ENCODE measurements at regions not wholly inside any gene's neighbourhood (a gene's known extent, or its start where the extent isn't known, plus 50 kb on each side); places are given as distances from the start of the nearest gene placed in this dataset.

DNA sequence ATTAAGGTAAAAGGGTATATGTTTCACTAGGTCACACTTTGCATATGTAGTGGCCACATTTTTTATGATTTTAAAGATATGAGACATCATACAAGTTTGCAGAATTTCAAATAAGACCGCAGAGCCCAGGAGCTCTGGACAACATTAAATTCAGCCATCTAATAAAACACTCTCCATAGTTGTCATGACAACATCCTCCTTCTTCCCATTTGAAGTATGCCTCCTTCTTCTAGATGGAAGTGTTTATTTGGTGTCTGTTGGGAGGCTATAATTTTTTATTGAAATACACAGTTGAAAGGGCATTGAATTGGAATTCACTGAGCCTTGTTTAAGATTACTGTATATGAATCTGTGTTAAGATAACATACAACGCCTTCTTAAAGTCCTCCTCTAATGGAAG, 467.3 kb downstream of the CMPK2 start:
- TF ChIP-seq, protein P1, sequence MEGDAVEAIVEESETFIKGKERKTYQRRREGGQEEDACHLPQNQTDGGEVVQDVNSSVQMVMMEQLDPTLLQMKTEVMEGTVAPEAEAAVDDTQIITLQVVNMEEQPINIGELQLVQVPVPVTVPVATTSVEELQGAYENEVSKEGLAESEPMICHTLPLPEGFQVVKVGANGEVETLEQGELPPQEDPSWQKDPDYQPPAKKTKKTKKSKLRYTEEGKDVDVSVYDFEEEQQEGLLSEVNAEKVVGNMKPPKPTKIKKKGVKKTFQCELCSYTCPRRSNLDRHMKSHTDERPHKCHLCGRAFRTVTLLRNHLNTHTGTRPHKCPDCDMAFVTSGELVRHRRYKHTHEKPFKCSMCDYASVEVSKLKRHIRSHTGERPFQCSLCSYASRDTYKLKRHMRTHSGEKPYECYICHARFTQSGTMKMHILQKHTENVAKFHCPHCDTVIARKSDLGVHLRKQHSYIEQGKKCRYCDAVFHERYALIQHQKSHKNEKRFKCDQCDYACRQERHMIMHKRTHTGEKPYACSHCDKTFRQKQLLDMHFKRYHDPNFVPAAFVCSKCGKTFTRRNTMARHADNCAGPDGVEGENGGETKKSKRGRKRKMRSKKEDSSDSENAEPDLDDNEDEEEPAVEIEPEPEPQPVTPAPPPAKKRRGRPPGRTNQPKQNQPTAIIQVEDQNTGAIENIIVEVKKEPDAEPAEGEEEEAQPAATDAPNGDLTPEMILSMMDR (IDR thresholded peaks at IDR 0.05) = no peak
- no peak for TF ChIP-seq ZFX (IDR thresholded peaks at IDR 0.05; ENCODE audit: borderline replicate concordance)

All from 22Rv1 (cell line).